Endothelial cell of umbilical vein (primary cell): ENCODE measurements at regions not wholly inside any gene's neighbourhood (a gene's known extent, or its start where the extent isn't known, plus 50 kb on each side); places are given as distances from the start of the nearest gene placed in this dataset.

Experiments
- BruUV-seq: library from RNA; stranded (reverse); fragments of 400-500 nt; replicated peaks from 2 replicates; lab custom pipeline; 2021; lab: Mats Ljungman, UMichigan
- CTCF ChIA-PET: fragments of 300-600, 350-600 bp; sonication (Branson Sonifier 250); formaldehyde crosslinking; loops from one replicate; lab custom pipeline; 2021; ENCODE audit warnings: antibody characterized with exemption, inconsistent platforms; lab: Charles Lee
- POLR2A ChIA-PET: fragments of 300-600, 350-600 bp; sonication (Branson Sonifier 250); formaldehyde crosslinking; loops from one replicate; lab custom pipeline; 2021; ENCODE audit warnings: antibody characterized with exemption, inconsistent platforms; lab: Charles Lee
- DNase-seq: peaks from one replicate; pipeline ENCODE4 v3.0.0-alpha.2; 2011; ENCODE audit warnings: low read depth, low spot score
- FAIRE-seq: peaks from 2 replicates; lab custom pipeline; 2011; peaks lifted over from hg19 to GRCh38; lab: Jason Lieb, UNC
- H2AFZ ChIP-seq: 2 replicates; pipeline ENCODE4 v1.6.0; 2012; ENCODE audit warnings: low read depth, low read length, control low read depth, inconsistent platforms
- H3K27ac ChIP-seq: 2 replicates; pipeline ENCODE4 v1.5.1; 2011; ENCODE audit warnings: low read depth, mild to moderate bottlenecking, control low read depth, low read length, moderate library complexity; ENCODE audit not compliant: insufficient read depth
- H3K27me3 ChIP-seq, 2 experiments: 2 replicates each; pipeline versions ENCODE4 v1.6.0 to v1.6.1; 2011; ENCODE audit warnings: low read length in 2 of 2, mixed read lengths in 1 of 2; ENCODE audit not compliant: control insufficient read depth in 2 of 2, insufficient read depth in 2 of 2
- H3K36me3 ChIP-seq, 2 experiments: 2 replicates in 1 of 2; 3 replicates in 1 of 2; pipeline ENCODE4 v1.5.1; 2011; ENCODE audit warnings: low read length in 2 of 2, mild to moderate bottlenecking in 1 of 2, moderate library complexity in 1 of 2; ENCODE audit not compliant: control insufficient read depth in 2 of 2, insufficient read depth in 2 of 2; ENCODE audit errors: extremely low read depth in 1 of 2
- H3K4me1 ChIP-seq: 3 replicates; pipeline ENCODE4 v1.5.1; 2011; ENCODE audit warnings: mild to moderate bottlenecking, low read length; ENCODE audit not compliant: control insufficient read depth, insufficient read depth; ENCODE audit errors: extremely low read depth
- H3K4me2 ChIP-seq: 2 replicates; pipeline ENCODE4 v1.6.1; 2011; ENCODE audit warnings: low read length, control low read depth, mixed read lengths; ENCODE audit not compliant: insufficient read depth
- H3K4me3 ChIP-seq, 3 experiments: fragments of 200-600 bp in 1 of 3; sonication (generic), shearing (Covaris generic) in 1 of 3; replicated peaks in 1 of 3; 2 replicates each; pipeline ENCODE4 v1.5.1; 2011 to 2016; ENCODE audit warnings: control low read depth in 3 of 3, low read length in 3 of 3, mild to moderate bottlenecking in 2 of 3, inconsistent platforms in 1 of 3, low read depth in 1 of 3, moderate library complexity in 1 of 3; ENCODE audit not compliant: insufficient read depth in 1 of 3
- H3K79me2 ChIP-seq: 2 replicates; pipeline ENCODE4 v1.6.0; 2012; ENCODE audit warnings: low read length, inconsistent platforms; ENCODE audit not compliant: control insufficient read depth, insufficient read depth
- H3K9ac ChIP-seq: replicated peaks from 2 replicates; pipeline ENCODE3; 2011; ENCODE audit warnings: low read length, control low read depth; ENCODE audit not compliant: insufficient read depth; ENCODE audit errors: extremely low read depth
- H3K9me1 ChIP-seq: replicated peaks from 3 replicates; pipeline ENCODE4 v1.6.0; 2011; ENCODE audit warnings: mild to moderate bottlenecking, low read length; ENCODE audit not compliant: control insufficient read depth, insufficient read depth; ENCODE audit errors: extremely low read depth
- H3K9me3 ChIP-seq: replicated peaks from 2 replicates; pipeline ENCODE4 v1.5.1; 2012; ENCODE audit warnings: low read length, inconsistent platforms; ENCODE audit not compliant: control insufficient read depth, insufficient read depth
- H4K20me1 ChIP-seq: replicated peaks from 2 replicates; pipeline ENCODE3; 2011; ENCODE audit warnings: mild to moderate bottlenecking, low read length; ENCODE audit not compliant: control insufficient read depth, insufficient read depth; ENCODE audit errors: extremely low read depth
- EZH2 ChIP-seq: IDR thresholded peaks from 2 replicates; pipeline ENCODE4 v1.6.1; 2012; ENCODE audit warnings: borderline replicate concordance, low read depth, mild to moderate bottlenecking, moderate library complexity, low read length, inconsistent platforms; ENCODE audit not compliant: severe bottlenecking
- FOS ChIP-seq: IDR thresholded peaks from 2 replicates; pipeline ENCODE4 v1.6.1; 2011; ENCODE audit warnings: mild to moderate bottlenecking, low read length, moderate library complexity, borderline replicate concordance; ENCODE audit not compliant: insufficient read depth
- GATA2 ChIP-seq: IDR thresholded peaks from 2 replicates; pipeline ENCODE4 v1.7.0; 2011; ENCODE audit warnings: low read depth, mild to moderate bottlenecking, moderate library complexity, mixed read lengths, low read length; ENCODE audit not compliant: insufficient read length, insufficient read depth
- JUN ChIP-seq: IDR thresholded peaks from 2 replicates; pipeline ENCODE4 v1.6.1; 2011; ENCODE audit warnings: borderline replicate concordance, low read depth; ENCODE audit not compliant: insufficient read length, insufficient read depth
- MYC ChIP-seq: IDR thresholded peaks from one replicate; pipeline ENCODE4 v1.6.1; 2011; ENCODE audit warnings: mild to moderate bottlenecking, low read depth, low read length
- POLR2A ChIP-seq: IDR thresholded peaks from 2 replicates; pipeline ENCODE4 v1.6.1; 2012; ENCODE audit warnings: low read depth, mild to moderate bottlenecking, control low read depth, low read length
- POLR2AphosphoS5 ChIP-seq: IDR thresholded peaks from 2 replicates; pipeline ENCODE4 v1.6.1; 2012; ENCODE audit warnings: low read depth, mild to moderate bottlenecking, control low read depth, low read length, moderate library complexity; ENCODE audit not compliant: insufficient read depth
- dilution Hi-C: fragments of 300-500 bp; cut with MboI; formaldehyde crosslinking; loops from one replicate; pipeline ENCODE4 v1.15.0; 2019; ENCODE audit warnings: low sequenced_read_pairs; ENCODE audit not compliant: extremely low pct_ligation_motif_present
- intact Hi-C: fragments of 100-400 bp; cut with micrococcal nuclease; formaldehyde crosslinking; loops from one replicate; pipeline ENCODE4 v1.10.0; 2022
- TF ChIP-seq, protein P1 (sequence below), 2 donors: IDR thresholded peaks; 1 replicate in 1 of 2; 2 replicates in 1 of 2; pipeline ENCODE4 v1.5.1; 2011; ENCODE audit warnings: low read length in 2 of 2, mild to moderate bottlenecking in 2 of 2, moderate library complexity in 2 of 2, control low read depth in 1 of 2, inconsistent platforms in 1 of 2, low read depth in 1 of 2; ENCODE audit not compliant: insufficient read depth in 1 of 2; ENCODE audit errors: extremely low read depth in 1 of 2
- TF ChIP-seq, protein P2 (sequence below): IDR thresholded peaks from 2 replicates; pipeline ENCODE4 v1.6.1; 2011; ENCODE audit not compliant: insufficient read depth, insufficient read length

DNA sequence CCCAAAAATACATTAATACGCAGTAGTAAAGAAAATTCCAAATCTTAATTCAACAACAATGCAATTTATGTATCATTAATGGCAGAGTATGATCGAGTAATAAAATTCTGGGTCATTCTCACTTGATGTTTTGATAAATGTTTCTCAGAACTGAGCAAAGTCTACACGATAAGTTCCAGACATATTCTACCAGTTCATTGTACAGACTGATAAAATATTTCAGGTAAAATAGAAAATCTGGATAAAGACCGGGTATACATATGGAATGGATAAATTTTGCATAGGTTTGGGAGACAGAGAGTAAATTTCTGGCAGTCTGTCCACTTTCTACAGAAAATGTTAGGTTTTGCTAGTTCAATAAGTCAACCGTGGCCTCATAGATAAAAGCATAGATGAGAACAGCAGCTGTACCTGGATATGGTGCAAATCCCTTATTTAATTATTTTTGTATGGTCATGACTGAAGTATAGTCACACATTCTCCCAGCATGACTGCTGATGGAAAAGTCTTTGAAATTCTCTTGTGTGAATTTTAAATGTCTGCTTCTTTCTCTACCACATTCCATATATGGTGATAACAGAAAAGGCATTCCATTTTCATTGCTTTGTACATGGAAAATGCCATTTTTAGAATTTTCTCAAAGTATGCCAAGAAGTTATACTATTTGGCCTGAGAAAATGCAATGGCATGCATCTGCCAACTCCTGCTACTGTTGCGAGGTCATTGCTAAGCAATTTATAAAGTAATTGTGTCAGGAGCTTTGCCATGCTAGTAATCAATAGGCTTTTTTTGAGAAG is 301.9 kb upstream of the ARSJ start:
- no peaks in the 10 kb centered on the region for H3K4me1 ChIP-seq
- intact Hi-C loops: no loop called here
- no peak for DNase-seq
- dilution Hi-C loops: no loop called here
- H3K9me3 ChIP-seq: no peaks in the 10 kb centered on the region
- H3K9ac ChIP-seq: no peak overlapping the region
- CTCF ChIA-PET: no interaction called here
- H2AFZ ChIP-seq: no peak overlapping the region
- POLR2A ChIA-PET: no interaction called here
- no peaks in the 10 kb centered on the region for H3K79me2 ChIP-seq
- H3K4me3 ChIP-seq: no peak overlapping the region
- no peaks in the 10 kb centered on the region for H4K20me1 ChIP-seq
- FAIRE-seq: no peak
- no peaks in the 10 kb centered on the region for H3K9me1 ChIP-seq
- no TSS peak for BruUV-seq
- no peaks in the 10 kb centered on the region for H3K27me3 ChIP-seq
- TF ChIP-seq JUN: no peak
- TF ChIP-seq, protein P1, sequence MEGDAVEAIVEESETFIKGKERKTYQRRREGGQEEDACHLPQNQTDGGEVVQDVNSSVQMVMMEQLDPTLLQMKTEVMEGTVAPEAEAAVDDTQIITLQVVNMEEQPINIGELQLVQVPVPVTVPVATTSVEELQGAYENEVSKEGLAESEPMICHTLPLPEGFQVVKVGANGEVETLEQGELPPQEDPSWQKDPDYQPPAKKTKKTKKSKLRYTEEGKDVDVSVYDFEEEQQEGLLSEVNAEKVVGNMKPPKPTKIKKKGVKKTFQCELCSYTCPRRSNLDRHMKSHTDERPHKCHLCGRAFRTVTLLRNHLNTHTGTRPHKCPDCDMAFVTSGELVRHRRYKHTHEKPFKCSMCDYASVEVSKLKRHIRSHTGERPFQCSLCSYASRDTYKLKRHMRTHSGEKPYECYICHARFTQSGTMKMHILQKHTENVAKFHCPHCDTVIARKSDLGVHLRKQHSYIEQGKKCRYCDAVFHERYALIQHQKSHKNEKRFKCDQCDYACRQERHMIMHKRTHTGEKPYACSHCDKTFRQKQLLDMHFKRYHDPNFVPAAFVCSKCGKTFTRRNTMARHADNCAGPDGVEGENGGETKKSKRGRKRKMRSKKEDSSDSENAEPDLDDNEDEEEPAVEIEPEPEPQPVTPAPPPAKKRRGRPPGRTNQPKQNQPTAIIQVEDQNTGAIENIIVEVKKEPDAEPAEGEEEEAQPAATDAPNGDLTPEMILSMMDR (IDR thresholded peaks at IDR 0.05; ENCODE audit: extremely low read depth in 1 of 2, insufficient read depth in 1 of 2, low read depth in 1 of 2, low read length in 2 of 2): no peak
- no peak for TF ChIP-seq POLR2A
- TF ChIP-seq, protein P2, sequence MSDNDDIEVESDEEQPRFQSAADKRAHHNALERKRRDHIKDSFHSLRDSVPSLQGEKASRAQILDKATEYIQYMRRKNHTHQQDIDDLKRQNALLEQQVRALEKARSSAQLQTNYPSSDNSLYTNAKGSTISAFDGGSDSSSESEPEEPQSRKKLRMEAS: no peak
- TF ChIP-seq GATA2: no peak
- no peak for TF ChIP-seq FOS
- TF ChIP-seq POLR2AphosphoS5: no peak
- TF ChIP-seq EZH2: no peak
- no peak for TF ChIP-seq MYC
- no peaks in the 10 kb centered on the region for H3K36me3 ChIP-seq
- no peak overlapping the region for H3K4me2 ChIP-seq
- H3K27ac ChIP-seq: no peak overlapping the region
